Body of pancreas (tissue), 4 donors: ENCODE measurements at regions not wholly inside any gene's neighbourhood (a gene's known extent, or its start where the extent isn't known, plus 50 kb on each side); places are given as distances from the start of the nearest gene placed in this dataset.

Experiments used
- POLR2A ChIP-seq, 3 donors: fragments of 450-650 bp; IDR thresholded peaks; one replicate each; pipeline ENCODE4 v1.6.1; 2016; ENCODE audit warnings: antibody characterized with exemption in 3 of 3, mild to moderate bottlenecking in 2 of 3
- TF ChIP-seq, protein P1 (sequence below), 7 experiments: fragments of 450-650 bp in 4 of 7; fragments of 200-600 bp in 3 of 7; sonication (generic) in 3 of 7; IDR thresholded peaks; one replicate each; pipeline ENCODE4 v1.5.1; 2016 to 2019; ENCODE audit warnings: antibody characterized with exemption in 7 of 7

DNA sequence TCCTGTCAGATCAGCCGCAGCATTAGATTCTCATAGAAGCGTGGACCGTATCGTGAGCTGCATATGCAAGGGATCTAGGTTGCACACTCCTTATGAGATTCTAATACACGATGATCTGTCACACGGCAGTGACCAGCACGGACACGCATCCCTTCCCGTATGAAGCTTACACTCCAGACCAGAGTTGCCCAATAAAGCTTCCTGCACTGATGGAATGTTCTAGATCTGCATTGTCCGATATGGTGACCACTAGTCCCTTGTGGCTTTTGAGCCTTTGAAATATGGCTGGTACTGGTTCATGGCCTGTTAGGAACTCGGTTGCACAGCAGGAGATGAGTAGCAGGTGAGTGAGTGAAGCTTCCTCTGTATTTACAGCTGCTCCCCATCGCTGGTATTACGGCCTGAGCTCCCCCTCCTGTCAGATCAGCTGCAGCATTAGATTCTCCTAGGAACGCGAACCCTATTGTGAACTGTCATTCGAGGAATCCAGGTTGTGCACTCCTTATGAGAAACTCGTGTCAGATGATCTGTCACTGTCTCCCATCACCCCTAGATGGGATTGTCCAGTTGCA, 49.8 kb upstream of the ZCCHC14 start:
- TF ChIP-seq, protein P1, sequence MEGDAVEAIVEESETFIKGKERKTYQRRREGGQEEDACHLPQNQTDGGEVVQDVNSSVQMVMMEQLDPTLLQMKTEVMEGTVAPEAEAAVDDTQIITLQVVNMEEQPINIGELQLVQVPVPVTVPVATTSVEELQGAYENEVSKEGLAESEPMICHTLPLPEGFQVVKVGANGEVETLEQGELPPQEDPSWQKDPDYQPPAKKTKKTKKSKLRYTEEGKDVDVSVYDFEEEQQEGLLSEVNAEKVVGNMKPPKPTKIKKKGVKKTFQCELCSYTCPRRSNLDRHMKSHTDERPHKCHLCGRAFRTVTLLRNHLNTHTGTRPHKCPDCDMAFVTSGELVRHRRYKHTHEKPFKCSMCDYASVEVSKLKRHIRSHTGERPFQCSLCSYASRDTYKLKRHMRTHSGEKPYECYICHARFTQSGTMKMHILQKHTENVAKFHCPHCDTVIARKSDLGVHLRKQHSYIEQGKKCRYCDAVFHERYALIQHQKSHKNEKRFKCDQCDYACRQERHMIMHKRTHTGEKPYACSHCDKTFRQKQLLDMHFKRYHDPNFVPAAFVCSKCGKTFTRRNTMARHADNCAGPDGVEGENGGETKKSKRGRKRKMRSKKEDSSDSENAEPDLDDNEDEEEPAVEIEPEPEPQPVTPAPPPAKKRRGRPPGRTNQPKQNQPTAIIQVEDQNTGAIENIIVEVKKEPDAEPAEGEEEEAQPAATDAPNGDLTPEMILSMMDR (IDR thresholded peaks at IDR 0.05): no peak
- no peak for TF ChIP-seq POLR2A (IDR thresholded peaks at IDR 0.05)
